AG04449 (cell line): ENCODE measurements at regions not wholly inside any gene's neighbourhood (a gene's known extent, or its start where the extent isn't known, plus 50 kb on each side); places are given as distances from the start of the nearest gene placed in this dataset.
"Not testable (repeated sequence)": the region's sequence is repeated elsewhere in the genome, so short reads cannot be mapped to it uniquely, and the experiment has no call there.

Experiments
- CTCF ChIA-PET: fragments of 350-600 bp; formaldehyde crosslinking; extraction: SDS; loops from one replicate; lab custom pipeline; 2021; ENCODE audit warnings: antibody characterized with exemption; lab: Yijun Ruan, JAX
- POLR2A ChIA-PET: fragments of 400-600, 350-600 bp; formaldehyde crosslinking; extraction: SDS; loops from one replicate; lab custom pipeline; 2020; ENCODE audit warnings: antibody characterized with exemption, inconsistent platforms; lab: Yijun Ruan, JAX
- DNase-seq: peaks from one replicate; pipeline ENCODE4 v3.0.0-alpha.2; 2010; ENCODE audit warnings: low read depth, low spot score
- H3K4me3 ChIP-seq: 2 replicates; pipeline ENCODE4 v1.5.1; 2011; ENCODE audit warnings: low read depth, mild to moderate bottlenecking, control low read depth, low read length
- TF ChIP-seq, protein P1 (sequence below): IDR thresholded peaks from one replicate; pipeline ENCODE4 v1.5.1; 2011; ENCODE audit warnings: mild to moderate bottlenecking, moderate library complexity, low read length, control low read depth, inconsistent platforms; ENCODE audit not compliant: insufficient read depth; ENCODE audit errors: missing control alignments

DNA sequence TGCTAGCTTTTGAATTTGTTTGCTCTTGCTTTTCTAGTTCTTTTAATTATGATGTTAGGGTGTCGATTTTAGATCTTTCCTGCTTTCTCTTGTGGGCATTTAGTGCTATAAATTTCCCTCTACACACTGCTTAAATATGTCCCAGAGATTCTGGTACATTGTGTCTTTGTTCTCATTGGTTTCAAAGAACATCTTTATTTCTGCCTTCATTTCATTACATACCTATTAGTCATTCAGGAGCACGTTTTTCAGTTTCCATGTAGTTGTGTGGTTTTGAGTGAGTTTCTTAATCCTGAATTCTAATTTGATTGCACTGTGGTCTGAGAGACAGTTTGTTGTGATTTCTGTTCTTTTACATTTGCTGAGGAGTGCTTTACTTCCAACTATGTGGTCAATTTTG, 51.2 kb upstream of the MB21D2 start:
- H3K4me3 ChIP-seq, CTCF ChIA-PET, DNase-seq, POLR2A ChIA-PET: not testable (repeated sequence)

- ChIA-PET CTCF (interaction anchor here (1.4 kb wide), 1 partner anchor 60 kb away, joined by 4 read pairs; no protein-coding TSS in a partner anchor), POLR2A (no interaction called here)
- DNase-seq = no peak
- no peak overlapping the region for H3K4me3 ChIP-seq
- TF ChIP-seq, protein P1, sequence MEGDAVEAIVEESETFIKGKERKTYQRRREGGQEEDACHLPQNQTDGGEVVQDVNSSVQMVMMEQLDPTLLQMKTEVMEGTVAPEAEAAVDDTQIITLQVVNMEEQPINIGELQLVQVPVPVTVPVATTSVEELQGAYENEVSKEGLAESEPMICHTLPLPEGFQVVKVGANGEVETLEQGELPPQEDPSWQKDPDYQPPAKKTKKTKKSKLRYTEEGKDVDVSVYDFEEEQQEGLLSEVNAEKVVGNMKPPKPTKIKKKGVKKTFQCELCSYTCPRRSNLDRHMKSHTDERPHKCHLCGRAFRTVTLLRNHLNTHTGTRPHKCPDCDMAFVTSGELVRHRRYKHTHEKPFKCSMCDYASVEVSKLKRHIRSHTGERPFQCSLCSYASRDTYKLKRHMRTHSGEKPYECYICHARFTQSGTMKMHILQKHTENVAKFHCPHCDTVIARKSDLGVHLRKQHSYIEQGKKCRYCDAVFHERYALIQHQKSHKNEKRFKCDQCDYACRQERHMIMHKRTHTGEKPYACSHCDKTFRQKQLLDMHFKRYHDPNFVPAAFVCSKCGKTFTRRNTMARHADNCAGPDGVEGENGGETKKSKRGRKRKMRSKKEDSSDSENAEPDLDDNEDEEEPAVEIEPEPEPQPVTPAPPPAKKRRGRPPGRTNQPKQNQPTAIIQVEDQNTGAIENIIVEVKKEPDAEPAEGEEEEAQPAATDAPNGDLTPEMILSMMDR = no peak
Measured at GRCh38 chr3:192980632-192981031, 63.0 kb upstream of the MB21D2 start.

- DNase-seq = peak; percentile 4
- TF ChIP-seq, protein P1 = no peak
- no peak overlapping the region for H3K4me3 ChIP-seq
- CTCF ChIA-PET = no interaction called here
- POLR2A ChIA-PET = no interaction called here
Measured at GRCh38 chr3:192986379-192986778, 68.7 kb upstream of the MB21D2 start.

- TF ChIP-seq, protein P1 = no peak
- no peak overlapping the region for H3K4me3 ChIP-seq
- no peak for DNase-seq
- ChIA-PET POLR2A (no interaction called here), CTCF (interaction anchor here (0.9 kb wide), 1 partner anchor 50 kb away, joined by 3 read pairs; no protein-coding TSS in a partner anchor)
Measured at GRCh38 chr3:192991356-192991755, 73.7 kb upstream of the MB21D2 start.

GRCh38 chr3:192992361-192992760, 74.7 kb upstream of the MB21D2 start:
- TF ChIP-seq, protein P1 = no peak
- POLR2A ChIA-PET = no interaction called here
- no peak for DNase-seq
- H3K4me3 ChIP-seq = no peak overlapping the region
- CTCF ChIA-PET = interaction anchor here (1.2 to 1.7 kb wide), 2 partner anchors 176 to 180 kb away, joined by 3 read pairs; no protein-coding TSS in a partner anchor

DNA sequence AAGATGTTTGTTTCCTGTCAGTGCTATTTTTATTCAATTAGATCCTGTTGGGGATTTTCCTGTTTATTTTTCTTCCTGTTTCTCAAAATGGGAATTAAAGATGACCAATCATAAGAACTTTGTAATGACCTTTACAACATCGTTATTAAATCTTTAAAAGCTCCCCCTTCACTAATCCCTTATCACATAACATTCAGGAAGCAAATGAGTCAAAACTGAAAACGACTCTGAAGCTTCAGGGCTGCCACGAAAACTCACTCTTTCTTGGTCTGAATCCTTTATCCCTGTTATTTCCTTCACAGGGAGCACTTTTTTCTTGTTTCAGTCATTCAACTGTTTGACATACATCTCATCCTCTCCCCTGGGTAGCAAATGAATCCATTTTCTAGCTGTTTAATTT, 75.8 kb upstream of the MB21D2 start:
- POLR2A ChIA-PET = no interaction called here
- DNase-seq = no peak
- CTCF ChIA-PET = interaction anchor here (1.2 to 1.7 kb wide), 2 partner anchors 177 to 181 kb away, joined by 3 read pairs; no protein-coding TSS in a partner anchor
- TF ChIP-seq, protein P1 = no peak
- H3K4me3 ChIP-seq = no peak overlapping the region

DNA sequence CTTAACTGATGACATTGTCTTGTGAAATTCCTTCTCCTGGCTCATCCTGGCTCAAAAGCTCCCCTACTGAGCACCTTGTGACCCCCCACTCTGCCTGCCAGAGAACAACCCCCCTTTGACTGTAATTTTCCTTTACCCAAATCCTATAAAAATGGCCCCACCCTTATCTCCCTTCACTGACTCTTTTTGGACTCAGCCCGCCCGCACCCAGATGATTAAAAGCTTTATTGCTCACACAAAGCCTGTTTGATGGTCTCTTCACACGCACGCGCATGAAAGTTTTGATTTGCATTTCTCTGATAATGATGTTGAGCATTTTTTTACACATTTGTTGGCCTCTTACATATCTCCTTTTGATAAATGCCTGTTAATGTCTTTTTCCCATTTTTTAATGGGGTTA, 83.5 kb upstream of the MB21D2 start:
- H3K4me3 ChIP-seq, POLR2A ChIA-PET, DNase-seq, CTCF ChIA-PET: not testable (repeated sequence)

DNA sequence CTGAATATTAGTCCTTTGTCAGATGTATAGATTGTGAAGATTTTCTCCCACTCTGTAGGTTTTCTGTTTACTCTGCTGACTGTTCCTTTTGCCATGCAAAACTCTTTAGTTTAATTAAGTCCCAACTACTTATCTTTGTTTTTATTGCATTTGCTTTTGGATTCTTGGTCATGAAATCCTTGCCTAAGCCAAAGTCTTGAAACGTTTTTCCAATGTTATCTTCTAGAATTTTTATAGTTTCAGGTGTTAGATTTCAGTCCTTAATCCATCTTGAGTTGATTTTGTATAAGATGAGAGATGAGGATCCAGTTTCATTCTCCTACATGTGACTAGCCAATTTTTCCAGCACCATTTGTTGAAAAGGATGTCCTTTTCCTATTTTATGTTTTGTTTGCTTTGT, 86.0 kb upstream of the MB21D2 start:
- H3K4me3 ChIP-seq, CTCF ChIA-PET, DNase-seq, POLR2A ChIA-PET: not testable (repeated sequence)
